CD4-positive, alpha-beta T cell treated with Interleukin-15 for 4 hours (primary cell): ENCODE measurements at regions not wholly inside any gene's neighbourhood (a gene's known extent, or its start where the extent isn't known, plus 50 kb on each side); places are given as distances from the start of the nearest gene placed in this dataset.
"Not testable (repeated sequence)": the region's sequence is repeated elsewhere in the genome, so short reads cannot be mapped to it uniquely, and the experiment has no call there.

Source experiments
- DNase-seq: peaks from one replicate; pipeline ENCODE4 v3.0.0-alpha.2; 2020; ENCODE audit warnings: low spot score

- DNase-seq = not testable (repeated sequence)
These were observed 161.8 kb downstream of the GOSR1 start for GRCh38 chr17:30638968-30639367.

- not testable (repeated sequence) for DNase-seq
These were observed 154.4 kb downstream of the GOSR1 start for GRCh38 chr17:30631651-30632050.

GRCh38 chr17:30625380-30625779, 148.2 kb downstream of the GOSR1 start:
- DNase-seq = not testable (repeated sequence)

DNA sequence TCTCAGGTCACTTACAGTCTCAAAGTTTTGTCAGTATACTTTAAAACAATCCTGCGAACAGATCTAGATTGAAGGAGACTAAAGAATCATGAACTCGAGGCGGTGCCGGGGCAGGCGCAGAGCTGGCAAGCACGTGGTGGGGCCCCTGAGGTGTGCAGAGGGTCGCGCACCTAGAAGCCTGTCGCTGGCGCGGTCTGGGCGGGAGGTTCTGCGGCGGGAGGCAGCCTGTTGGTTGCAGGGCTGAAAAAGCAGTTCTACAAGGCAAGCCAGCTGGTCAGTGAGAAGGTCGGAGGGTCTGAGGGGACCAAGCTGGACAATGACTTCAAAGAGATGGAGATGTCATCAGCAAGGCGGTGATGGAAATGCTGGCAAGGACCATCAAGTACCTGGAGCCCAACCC, 147.0 kb downstream of the GOSR1 start:
- not testable (repeated sequence) for DNase-seq

GRCh38 chr17:30609682-30610081, 132.5 kb downstream of the GOSR1 start:
- DNase-seq = not testable (repeated sequence)

DNA sequence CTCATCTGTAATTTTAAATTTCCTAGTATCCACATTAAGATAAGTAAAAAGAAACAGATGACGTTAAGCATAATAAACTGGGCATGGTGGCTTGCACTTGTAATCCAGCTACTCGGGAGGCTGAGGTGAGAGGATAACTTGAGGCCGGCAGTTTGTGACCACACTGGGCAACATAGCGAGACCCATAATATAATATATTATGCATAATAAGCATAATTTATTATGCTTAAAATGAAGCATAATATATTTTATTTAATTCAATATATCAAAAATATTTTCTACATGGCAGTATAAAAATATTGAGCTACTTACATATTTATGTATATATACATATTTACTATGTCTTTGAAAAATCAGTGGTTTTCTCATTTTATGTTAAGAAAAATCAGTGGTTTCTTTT, 128.3 kb downstream of the GOSR1 start:
- no peak for DNase-seq

- no peak for DNase-seq
These were observed 127.8 kb downstream of the GOSR1 start for GRCh38 chr17:30605027-30605426.

DNA sequence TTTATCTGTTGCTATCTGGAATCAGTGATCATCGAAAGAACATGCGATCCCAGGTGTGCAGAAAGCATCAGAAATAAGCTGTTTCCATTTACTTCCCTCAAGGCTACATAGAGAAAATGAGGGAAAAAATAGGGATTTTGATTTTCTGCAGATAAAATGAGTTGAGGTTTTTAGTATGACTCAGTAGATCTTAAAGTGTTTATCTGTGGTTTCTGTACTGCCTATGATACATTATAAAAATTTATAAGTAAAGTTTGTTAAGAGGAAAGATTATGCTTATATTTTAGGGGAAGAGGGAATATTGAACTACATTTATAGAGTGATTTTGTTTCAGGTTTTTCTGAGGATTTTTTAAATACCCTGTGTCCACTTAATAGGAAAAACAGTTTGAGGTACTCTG, 125.2 kb downstream of the GOSR1 start:
- not testable (repeated sequence) for DNase-seq

DNA sequence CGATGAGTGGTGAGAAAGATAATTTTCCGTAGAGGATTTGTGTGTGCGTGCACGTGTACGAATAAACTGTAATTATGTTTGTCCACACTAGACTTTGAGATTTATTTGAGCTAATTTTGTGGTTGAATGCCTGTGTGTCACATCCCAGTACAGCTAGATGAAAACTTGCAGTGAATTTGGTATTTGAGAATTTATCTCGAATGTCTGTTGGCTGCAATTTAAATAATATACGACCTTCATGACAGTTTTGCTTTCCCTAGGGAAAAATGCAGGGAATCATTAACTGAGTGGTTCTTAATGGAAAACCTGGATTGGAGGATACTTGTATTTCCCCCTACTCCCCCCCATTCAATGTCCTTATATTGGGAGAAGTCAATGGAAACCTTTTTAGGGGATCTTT, 124.8 kb downstream of the GOSR1 start:
- not testable (repeated sequence) for DNase-seq

DNA sequence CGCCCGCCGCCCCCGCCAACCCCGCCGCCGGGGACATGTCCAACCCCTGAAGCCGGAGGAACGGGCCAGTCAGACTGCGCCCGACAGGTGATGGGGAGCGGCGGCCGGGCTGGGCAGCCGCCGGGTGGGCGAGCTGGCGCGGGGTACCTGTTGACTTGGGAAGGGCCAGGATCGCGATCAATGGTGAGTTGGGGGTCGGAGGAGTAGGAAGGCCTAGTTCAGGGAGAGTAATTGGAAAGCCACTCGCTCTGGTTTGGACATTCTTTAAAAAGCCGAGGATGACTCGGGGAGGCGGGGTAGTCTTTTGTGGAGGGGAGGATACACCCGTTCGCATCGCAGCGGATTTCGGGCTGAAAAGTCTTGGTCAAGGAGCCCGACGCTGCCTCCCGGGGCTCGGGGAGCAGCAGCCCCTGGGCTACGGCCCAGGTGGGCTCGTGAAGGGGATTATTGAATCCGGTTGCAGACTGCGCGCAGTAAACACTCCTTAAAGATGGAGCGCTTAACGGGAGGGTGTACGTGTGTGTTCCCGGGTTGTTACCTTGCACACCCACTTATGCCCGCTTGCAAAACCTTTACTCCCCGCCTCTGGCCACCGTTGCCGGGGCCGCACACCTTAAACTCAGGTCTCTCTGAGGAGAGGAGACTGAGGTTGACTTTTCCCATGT, 123.8 kb downstream of the GOSR1 start:
- DNase-seq = peak; percentile 7

- peak; percentile 48 for DNase-seq
These were observed 123.0 kb downstream of the GOSR1 start for GRCh38 chr17:30600060-30600829.

DNA sequence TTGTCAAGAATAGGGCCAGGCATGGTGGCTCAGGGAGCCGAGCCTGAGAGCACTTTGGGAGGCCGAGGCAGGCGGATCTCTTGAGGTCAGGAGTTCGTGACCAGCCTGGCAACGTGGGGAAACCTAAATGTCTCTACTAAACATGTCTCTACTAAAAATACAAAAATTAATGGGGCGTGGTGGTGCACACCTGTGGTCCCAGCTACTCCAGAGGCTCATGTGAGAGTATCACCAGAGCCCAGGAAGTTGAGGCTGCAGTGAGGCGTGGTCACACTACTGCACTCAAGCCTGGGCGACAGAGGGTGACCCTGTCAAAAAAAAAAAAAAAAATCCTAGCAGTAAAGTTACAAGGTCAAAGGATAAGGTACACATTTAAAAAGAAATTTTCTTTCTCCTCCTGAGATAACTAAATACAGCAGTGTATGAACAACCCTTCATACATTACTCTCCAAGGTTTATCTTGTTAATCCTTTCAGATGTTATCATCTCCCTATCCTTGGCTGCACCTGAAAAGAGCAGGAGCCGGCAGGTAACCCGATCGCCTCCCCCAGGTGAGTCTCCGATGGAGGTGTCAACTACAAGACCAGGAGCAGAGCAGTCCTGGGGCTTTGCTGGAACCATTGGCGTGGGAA, 122.3 kb downstream of the GOSR1 start:
- no peak for DNase-seq

- DNase-seq = no peak
These were observed 120.6 kb downstream of the GOSR1 start for GRCh38 chr17:30597776-30598288.

- DNase-seq = not testable (repeated sequence)
These were observed 120.0 kb downstream of the GOSR1 start for GRCh38 chr17:30596948-30597775.

GRCh38 chr17:30594953-30595371, 117.8 kb downstream of the GOSR1 start:
- not testable (repeated sequence) for DNase-seq

DNA sequence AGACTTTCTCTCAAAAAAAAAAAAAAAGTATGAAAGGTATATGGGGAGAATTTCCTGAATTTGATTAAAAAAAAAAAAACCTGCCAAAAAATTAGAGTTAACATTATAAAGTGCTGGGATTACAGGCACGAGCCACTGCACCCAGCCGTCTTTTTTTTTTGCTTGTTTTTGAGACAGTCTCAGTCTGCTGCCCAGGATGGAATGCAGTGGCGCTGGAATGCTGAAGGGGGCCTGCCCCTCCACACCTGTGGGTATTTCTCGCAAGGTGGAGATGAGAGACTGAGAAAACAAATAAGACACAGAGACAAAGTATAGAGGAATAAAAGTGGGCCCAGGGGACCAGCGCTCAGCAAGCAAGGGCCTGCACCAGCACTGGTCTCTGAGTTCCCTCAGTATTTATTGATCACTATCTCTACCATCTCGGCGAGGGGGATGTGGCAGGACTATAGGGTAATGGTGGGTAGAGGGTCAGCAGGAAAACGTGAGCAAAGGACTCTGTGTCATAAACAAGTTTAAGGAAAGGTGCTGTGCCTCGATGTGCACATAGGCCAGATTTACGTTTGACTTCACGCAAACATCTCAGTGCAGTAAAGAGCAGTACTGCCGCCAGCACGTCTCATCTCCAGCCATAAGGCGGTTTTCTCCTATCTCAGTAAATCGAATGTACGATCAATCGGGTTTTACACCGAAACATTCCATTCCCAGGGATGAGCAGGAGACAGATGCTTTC, 117.2 kb downstream of the GOSR1 start:
- DNase-seq = no peak

- DNase-seq = no peak
These were observed 113.0 kb downstream of the GOSR1 start for GRCh38 chr17:30590081-30590733.

GRCh38 chr17:30589431-30589830, 112.2 kb downstream of the GOSR1 start:
- no peak for DNase-seq

GRCh38 chr17:30588798-30589247, 111.6 kb downstream of the GOSR1 start:
- no peak for DNase-seq

DNA sequence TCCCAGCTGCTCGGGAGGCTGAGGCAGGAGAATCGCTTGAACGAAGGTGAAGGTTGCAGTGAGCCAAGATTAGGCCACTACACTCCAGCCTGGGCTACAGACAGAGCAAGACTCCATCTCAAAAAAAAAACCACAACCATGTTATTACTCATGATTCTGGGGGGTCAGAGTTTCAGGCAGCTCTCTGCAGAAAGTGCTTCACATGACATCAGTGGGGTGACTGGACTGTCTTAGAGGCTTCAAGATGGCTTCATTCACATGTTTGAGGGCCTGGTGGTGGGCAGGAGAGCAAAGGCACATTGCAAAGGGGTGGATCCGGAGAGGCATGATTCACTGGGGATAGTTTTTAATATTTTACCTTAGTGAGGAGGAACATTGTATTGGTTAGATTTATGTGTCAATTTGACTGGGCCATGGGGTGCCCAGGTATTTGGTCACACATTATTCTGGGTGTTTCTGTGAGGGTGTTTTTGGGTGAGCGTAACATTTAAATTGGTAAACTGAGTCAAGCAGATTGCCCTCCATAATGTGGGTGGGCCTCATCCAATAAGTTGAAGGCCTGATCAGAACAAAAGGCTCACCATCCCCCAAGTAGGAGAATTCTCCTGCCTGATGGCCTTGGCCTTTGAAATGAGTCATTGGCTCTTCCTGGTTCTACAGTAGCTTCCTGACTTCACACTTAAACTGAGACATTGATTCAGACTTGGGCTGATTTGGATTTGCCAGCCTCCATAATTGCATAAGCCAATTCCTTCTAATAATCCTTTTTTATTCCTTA, 109.8 kb downstream of the GOSR1 start:
- DNase-seq = no peak
